NB4 (cell line): ENCODE measurements at regions not wholly inside any gene's neighbourhood (a gene's known extent, or its start where the extent isn't known, plus 50 kb on each side); places are given as distances from the start of the nearest gene placed in this dataset.

ENCODE experiments used
- MYC ChIP-seq: IDR thresholded peaks from 2 replicates; pipeline ENCODE4 v1.6.1; 2011; ENCODE audit warnings: low read depth, low read length
- POLR2A ChIP-seq: IDR thresholded peaks from 2 replicates; pipeline ENCODE4 v1.6.1; 2011; ENCODE audit warnings: mild to moderate bottlenecking; ENCODE audit not compliant: insufficient read length; ENCODE audit errors: extremely low read depth
- TF ChIP-seq, protein P1 (sequence below): IDR thresholded peaks from 2 replicates; pipeline ENCODE4 v1.6.1; 2011; ENCODE audit warnings: low read depth, low read length
- TF ChIP-seq, protein P2 (sequence below): IDR thresholded peaks from one replicate; pipeline ENCODE4 v1.5.1; 2012; ENCODE audit warnings: low read depth, low read length

DNA sequence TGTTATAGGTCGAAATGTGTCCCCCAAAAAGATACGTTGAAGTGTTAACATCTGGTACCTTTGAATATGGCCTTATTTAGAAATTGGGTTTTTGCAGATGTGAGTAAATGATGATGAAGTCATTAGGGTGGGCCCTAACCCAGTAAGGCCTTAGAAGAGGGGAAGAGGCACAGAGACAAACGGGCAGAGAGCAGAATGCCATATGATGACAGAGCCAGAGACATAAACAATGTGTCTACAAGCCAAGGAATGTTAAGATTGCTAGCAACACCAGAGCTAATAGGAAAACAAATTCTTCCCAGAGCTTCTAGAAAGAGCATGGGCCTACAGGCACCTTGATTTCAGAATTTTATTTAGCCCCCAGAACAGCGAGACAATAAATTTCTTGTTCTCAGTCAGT, 693.1 kb upstream of the NECTIN3 start:
- TF ChIP-seq, protein P1, sequence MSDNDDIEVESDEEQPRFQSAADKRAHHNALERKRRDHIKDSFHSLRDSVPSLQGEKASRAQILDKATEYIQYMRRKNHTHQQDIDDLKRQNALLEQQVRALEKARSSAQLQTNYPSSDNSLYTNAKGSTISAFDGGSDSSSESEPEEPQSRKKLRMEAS, result no peak
- TF ChIP-seq, protein P2, sequence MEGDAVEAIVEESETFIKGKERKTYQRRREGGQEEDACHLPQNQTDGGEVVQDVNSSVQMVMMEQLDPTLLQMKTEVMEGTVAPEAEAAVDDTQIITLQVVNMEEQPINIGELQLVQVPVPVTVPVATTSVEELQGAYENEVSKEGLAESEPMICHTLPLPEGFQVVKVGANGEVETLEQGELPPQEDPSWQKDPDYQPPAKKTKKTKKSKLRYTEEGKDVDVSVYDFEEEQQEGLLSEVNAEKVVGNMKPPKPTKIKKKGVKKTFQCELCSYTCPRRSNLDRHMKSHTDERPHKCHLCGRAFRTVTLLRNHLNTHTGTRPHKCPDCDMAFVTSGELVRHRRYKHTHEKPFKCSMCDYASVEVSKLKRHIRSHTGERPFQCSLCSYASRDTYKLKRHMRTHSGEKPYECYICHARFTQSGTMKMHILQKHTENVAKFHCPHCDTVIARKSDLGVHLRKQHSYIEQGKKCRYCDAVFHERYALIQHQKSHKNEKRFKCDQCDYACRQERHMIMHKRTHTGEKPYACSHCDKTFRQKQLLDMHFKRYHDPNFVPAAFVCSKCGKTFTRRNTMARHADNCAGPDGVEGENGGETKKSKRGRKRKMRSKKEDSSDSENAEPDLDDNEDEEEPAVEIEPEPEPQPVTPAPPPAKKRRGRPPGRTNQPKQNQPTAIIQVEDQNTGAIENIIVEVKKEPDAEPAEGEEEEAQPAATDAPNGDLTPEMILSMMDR, result no peak
- TF ChIP-seq POLR2A (no peak), MYC (no peak)
